HG03280 (cell line): ENCODE measurements at regions not wholly inside any gene's neighbourhood (a gene's known extent, or its start where the extent isn't known, plus 50 kb on each side); places are given as distances from the start of the nearest gene placed in this dataset.
"Not testable (repeated sequence)": the region's sequence is repeated elsewhere in the genome, so short reads cannot be mapped to it uniquely, and the experiment has no call there.

Experiments used
- ATAC-seq: cut with Tn5 transposase; IDR thresholded peaks from one replicate; pipeline ENCODE4 v1.9.1; 2021; ENCODE audit warnings: mild to moderate bottlenecking, moderate library complexity; ENCODE audit not compliant: unreplicated experiment

GRCh38 chr3:193800138-193801043, 207.4 kb downstream of the OPA1 start:
- ATAC-seq = no peak

- no peak for ATAC-seq
Measured at GRCh38 chr3:193801097-193801496, 208.1 kb downstream of the OPA1 start.

- ATAC-seq = no peak
Measured at GRCh38 chr3:193803288-193803687, 210.3 kb downstream of the OPA1 start.

- ATAC-seq = no peak
Measured at GRCh38 chr3:193805448-193805847, 212.4 kb downstream of the OPA1 start.

- ATAC-seq = no peak
Measured at GRCh38 chr3:193808317-193808716, 215.3 kb downstream of the OPA1 start.

GRCh38 chr3:193809106-193809505, 216.1 kb downstream of the OPA1 start:
- ATAC-seq = no peak

- ATAC-seq = no peak
Measured at GRCh38 chr3:193812078-193812725, 219.2 kb downstream of the OPA1 start.

GRCh38 chr3:193812791-193813500, 219.9 kb downstream of the OPA1 start:
- ATAC-seq = no peak

GRCh38 chr3:193813501-193813830, 220.5 kb downstream of the OPA1 start:
- ATAC-seq = no peak

GRCh38 chr3:193814166-193814892, 221.3 kb downstream of the OPA1 start:
- no peak for ATAC-seq

- no peak for ATAC-seq
Measured at GRCh38 chr3:193815246-193816027, 222.4 kb downstream of the OPA1 start.

- ATAC-seq = no peak
Measured at GRCh38 chr3:193816028-193816395, 223.0 kb downstream of the OPA1 start.

- no peak for ATAC-seq
Measured at GRCh38 chr3:193816656-193817311, 223.8 kb downstream of the OPA1 start.

- ATAC-seq = no peak
Measured at GRCh38 chr3:193819117-193820010, 226.4 kb downstream of the OPA1 start.

- ATAC-seq = no peak
Measured at GRCh38 chr3:193821151-193821668, 228.2 kb downstream of the OPA1 start.

- ATAC-seq = no peak
Measured at GRCh38 chr3:193822492-193823212, 229.6 kb downstream of the OPA1 start.

- ATAC-seq = not testable (repeated sequence)
Measured at GRCh38 chr3:193823213-193823605, 230.2 kb downstream of the OPA1 start.

- ATAC-seq = no peak
Measured at GRCh38 chr3:193824365-193824764, 231.4 kb downstream of the OPA1 start.
